8988T (cell line): ENCODE measurements at regions not wholly inside any gene's neighbourhood (a gene's known extent, or its start where the extent isn't known, plus 50 kb on each side); places are given as distances from the start of the nearest gene placed in this dataset.

ENCODE experiments used
- DNase-seq: peaks from one replicate; pipeline ENCODE4 v3.0.0; 2011

GRCh38 chr13:43985422-43986072, 105.8 kb downstream of the LACC1 start:
- no peak for DNase-seq

GRCh38 chr13:43986421-43986981, 106.8 kb downstream of the LACC1 start:
- DNase-seq: no peak

GRCh38 chr13:43988302-43988701, 108.6 kb downstream of the LACC1 start:
- DNase-seq: no peak

- DNase-seq: no peak
These were observed 110.3 kb downstream of the LACC1 start for GRCh38 chr13:43990021-43990420.

- DNase-seq: no peak
These were observed 111.1 kb downstream of the LACC1 start for GRCh38 chr13:43990829-43991228.

GRCh38 chr13:43991773-43992201, 112.1 kb downstream of the LACC1 start:
- no peak for DNase-seq

GRCh38 chr13:43992211-43992610, 112.5 kb downstream of the LACC1 start:
- no peak for DNase-seq

GRCh38 chr13:43994999-43995859, 115.5 kb downstream of the LACC1 start:
- DNase-seq: no peak

- DNase-seq: no peak
These were observed 116.5 kb downstream of the LACC1 start for GRCh38 chr13:43996221-43996620.

GRCh38 chr13:44003481-44003880, 123.8 kb downstream of the LACC1 start:
- DNase-seq: no peak

GRCh38 chr13:44004878-44005277, 125.2 kb downstream of the LACC1 start:
- DNase-seq: no peak

GRCh38 chr13:44007451-44007850, 127.7 kb downstream of the LACC1 start:
- no peak for DNase-seq

- DNase-seq: no peak
These were observed 131.3 kb downstream of the LACC1 start for GRCh38 chr13:44011036-44011435.

- no peak for DNase-seq
These were observed 133.4 kb downstream of the LACC1 start for GRCh38 chr13:44012910-44013757.

GRCh38 chr13:44013758-44014291, 134.1 kb downstream of the LACC1 start:
- DNase-seq: no peak

- no peak for DNase-seq
These were observed 134.8 kb downstream of the LACC1 start for GRCh38 chr13:44014501-44014900.

- DNase-seq: no peak
These were observed 135.4 kb downstream of the LACC1 start for GRCh38 chr13:44015118-44015517.

GRCh38 chr13:44015811-44016210, 136.1 kb downstream of the LACC1 start:
- no peak for DNase-seq

GRCh38 chr13:44017756-44018309, 138.1 kb downstream of the LACC1 start:
- DNase-seq: no peak

GRCh38 chr13:44019651-44020050, 139.9 kb downstream of the LACC1 start:
- no peak for DNase-seq

GRCh38 chr13:44021422-44021821, 141.7 kb downstream of the LACC1 start:
- DNase-seq: no peak

- DNase-seq: no peak
These were observed 142.5 kb downstream of the LACC1 start for GRCh38 chr13:44022196-44022595.
